Parathyroid adenoma (tissue), 2 donors: ENCODE measurements at regions not wholly inside any gene's neighbourhood (a gene's known extent, or its start where the extent isn't known, plus 50 kb on each side); places are given as distances from the start of the nearest gene placed in this dataset.

ENCODE experiments used
- H2AFZ ChIP-seq: fragments of 300-600 bp; sonication (generic); one replicate; pipeline ENCODE4 v1.7.0; 2017; ENCODE audit warnings: antibody characterized with exemption, mild to moderate bottlenecking
- H3K27ac ChIP-seq: fragments of 300-600 bp; sonication (generic); one replicate; pipeline ENCODE4 v1.7.0; 2017
- H3K27me3 ChIP-seq: fragments of 300-600 bp; sonication (generic); one replicate; pipeline ENCODE4 v1.7.0; 2017; ENCODE audit warnings: low read length; ENCODE audit not compliant: control insufficient read depth, insufficient read depth
- H3K36me3 ChIP-seq: fragments of 300-600 bp; sonication (generic); one replicate; pipeline ENCODE4 v1.7.0; 2017; ENCODE audit warnings: low read length; ENCODE audit not compliant: control insufficient read depth, insufficient read depth
- H3K4me1 ChIP-seq: fragments of 300-600 bp; sonication (generic); one replicate; pipeline ENCODE4 v1.7.0; 2017; ENCODE audit warnings: control low read depth
- H3K4me2 ChIP-seq: fragments of 300-600 bp; sonication (generic); one replicate; pipeline ENCODE4 v1.7.0; 2017; ENCODE audit warnings: low read length
- H3K4me3 ChIP-seq: fragments of 300-600 bp; sonication (generic); one replicate; pipeline ENCODE4 v1.7.0; 2017; ENCODE audit warnings: low read depth, low read length
- H3K79me2 ChIP-seq: fragments of 300-600 bp; sonication (generic); one replicate; pipeline ENCODE4 v1.7.0; 2017; ENCODE audit warnings: control low read depth
- H3K9ac ChIP-seq: fragments of 300-600 bp; sonication (generic); one replicate; pipeline ENCODE4 v1.7.0; 2017; ENCODE audit warnings: mild to moderate bottlenecking
- H3K9me3 ChIP-seq: fragments of 300-600 bp; sonication (generic); one replicate; pipeline ENCODE4 v1.7.0; 2017; ENCODE audit warnings: low read length; ENCODE audit not compliant: control insufficient read depth
- TF ChIP-seq, protein P1 (sequence below): fragments of 300-600 bp; sonication (generic); IDR thresholded peaks from one replicate; pipeline ENCODE4 v1.7.0; 2017; ENCODE audit warnings: antibody characterized with exemption, mild to moderate bottlenecking
- donor health status: primary hyperparathyroidism.

DNA sequence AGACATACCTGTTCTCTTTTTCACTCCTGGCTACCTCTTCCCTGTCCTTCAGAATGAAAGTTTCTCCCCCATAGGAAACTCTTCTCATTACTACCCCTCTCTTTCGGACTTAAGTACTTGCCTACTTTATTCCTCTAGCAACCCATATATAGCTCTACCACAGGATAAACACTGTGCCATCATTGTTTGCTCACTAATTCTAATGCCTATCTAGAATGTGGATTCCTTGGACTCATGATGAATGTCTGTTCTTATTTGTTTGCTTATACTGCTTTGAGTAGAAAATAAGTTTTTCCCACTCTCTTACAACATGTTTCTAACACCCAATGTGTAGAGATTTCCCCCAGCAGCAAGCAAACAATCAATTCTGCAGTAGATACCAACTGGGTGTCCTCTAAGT is 1094.9 kb downstream of the SLC6A15 start:
- H3K4me2 ChIP-seq = no peak overlapping the region
- H3K4me1 ChIP-seq = no peaks in the 10 kb centered on the region
- no peaks in the 10 kb centered on the region for H3K36me3 ChIP-seq

DNA sequence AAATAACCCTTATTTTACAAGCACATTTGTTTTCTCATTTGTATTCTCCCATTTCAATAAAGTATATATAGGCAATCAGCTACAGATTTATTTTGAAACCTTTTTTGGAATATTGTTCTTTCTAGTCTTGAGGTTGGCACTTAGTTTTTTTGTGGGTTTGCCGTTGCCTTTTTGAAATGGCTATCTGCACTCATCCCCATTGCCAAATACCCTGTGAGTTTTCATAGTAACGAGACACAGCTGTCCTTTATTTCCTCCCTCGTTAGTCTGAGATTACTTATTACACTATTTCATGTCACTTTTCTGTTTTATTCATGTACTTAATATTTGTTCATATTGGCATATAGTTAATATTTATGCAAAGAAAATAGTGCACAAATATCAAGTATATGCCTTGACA is 1104.0 kb downstream of the SLC6A15 start:
- Histone ChIP-seq H3K4me1 (no peaks in the 10 kb centered on the region), H2AFZ (no peak overlapping the region), H3K27ac (no peak overlapping the region), H3K36me3 (no peaks in the 10 kb centered on the region), H3K9ac (no peak overlapping the region), H3K4me3 (no peak overlapping the region), H3K9me3 (no peaks in the 10 kb centered on the region), H3K27me3 (no peaks in the 10 kb centered on the region), H3K79me2 (no peaks in the 10 kb centered on the region), H3K4me2 (no peak overlapping the region)
- TF ChIP-seq, protein P1, sequence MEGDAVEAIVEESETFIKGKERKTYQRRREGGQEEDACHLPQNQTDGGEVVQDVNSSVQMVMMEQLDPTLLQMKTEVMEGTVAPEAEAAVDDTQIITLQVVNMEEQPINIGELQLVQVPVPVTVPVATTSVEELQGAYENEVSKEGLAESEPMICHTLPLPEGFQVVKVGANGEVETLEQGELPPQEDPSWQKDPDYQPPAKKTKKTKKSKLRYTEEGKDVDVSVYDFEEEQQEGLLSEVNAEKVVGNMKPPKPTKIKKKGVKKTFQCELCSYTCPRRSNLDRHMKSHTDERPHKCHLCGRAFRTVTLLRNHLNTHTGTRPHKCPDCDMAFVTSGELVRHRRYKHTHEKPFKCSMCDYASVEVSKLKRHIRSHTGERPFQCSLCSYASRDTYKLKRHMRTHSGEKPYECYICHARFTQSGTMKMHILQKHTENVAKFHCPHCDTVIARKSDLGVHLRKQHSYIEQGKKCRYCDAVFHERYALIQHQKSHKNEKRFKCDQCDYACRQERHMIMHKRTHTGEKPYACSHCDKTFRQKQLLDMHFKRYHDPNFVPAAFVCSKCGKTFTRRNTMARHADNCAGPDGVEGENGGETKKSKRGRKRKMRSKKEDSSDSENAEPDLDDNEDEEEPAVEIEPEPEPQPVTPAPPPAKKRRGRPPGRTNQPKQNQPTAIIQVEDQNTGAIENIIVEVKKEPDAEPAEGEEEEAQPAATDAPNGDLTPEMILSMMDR = no peak

More for the DNA sequence above, 1094.9 kb downstream of the SLC6A15 start:
- Histone ChIP-seq H3K9me3 (no peaks in the 10 kb centered on the region), H2AFZ (no peak overlapping the region), H3K4me3 (no peak overlapping the region), H3K27me3 (no peaks in the 10 kb centered on the region), H3K9ac (no peak overlapping the region), H3K79me2 (no peaks in the 10 kb centered on the region), H3K27ac (no peak overlapping the region)
- TF ChIP-seq, protein P1 = no peak

DNA sequence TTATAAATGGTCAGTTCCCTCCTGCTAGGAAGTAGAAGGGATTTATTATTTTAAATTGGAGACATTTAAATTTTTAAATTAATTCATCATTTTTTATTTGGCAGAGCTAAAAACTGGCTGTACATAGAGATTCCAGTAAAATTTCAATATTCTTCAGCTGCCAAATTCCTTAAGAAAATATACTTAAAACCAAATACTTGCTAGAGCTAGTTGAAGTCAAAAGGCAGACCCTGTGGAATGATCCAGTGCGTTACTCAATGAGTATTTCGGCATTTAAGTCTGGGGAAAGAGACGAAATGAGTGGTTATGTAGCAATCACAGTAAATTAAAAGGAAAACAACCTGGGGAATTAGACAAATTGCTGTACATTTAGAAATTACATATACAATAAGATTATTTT is 1104.7 kb downstream of the SLC6A15 start:
- Histone ChIP-seq H3K4me3 (no peak overlapping the region), H3K36me3 (no peaks in the 10 kb centered on the region), H3K79me2 (no peaks in the 10 kb centered on the region), H3K27ac (no peak overlapping the region), H3K27me3 (no peaks in the 10 kb centered on the region), H2AFZ (no peak overlapping the region), H3K9me3 (no peaks in the 10 kb centered on the region), H3K4me1 (no peaks in the 10 kb centered on the region), H3K4me2 (no peak overlapping the region), H3K9ac (no peak overlapping the region)
- TF ChIP-seq, protein P1 = no peak

DNA sequence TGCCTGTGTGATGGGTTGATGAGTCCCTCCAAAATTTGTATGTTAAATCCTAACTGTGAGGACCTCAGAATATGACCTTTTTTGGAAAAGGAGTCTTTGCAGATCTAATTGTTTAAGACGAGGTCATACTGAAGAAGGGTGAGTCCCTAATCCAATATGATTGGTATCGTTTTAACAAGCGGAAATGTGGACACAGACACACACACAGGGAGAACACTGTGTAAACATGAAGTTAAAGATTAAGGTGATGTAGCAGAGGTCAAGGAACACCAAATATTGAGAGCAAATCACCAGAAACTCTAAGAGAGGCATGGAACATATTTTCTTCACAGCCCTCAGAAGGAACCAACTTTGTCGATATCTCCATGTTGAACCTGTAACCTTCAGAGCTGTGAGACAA is 1106.7 kb downstream of the SLC6A15 start:
- Histone ChIP-seq H3K4me2 (no peak overlapping the region), H3K4me1 (no peaks in the 10 kb centered on the region), H3K27ac (no peak overlapping the region), H3K9ac (no peak overlapping the region), H3K79me2 (no peaks in the 10 kb centered on the region), H3K4me3 (no peak overlapping the region), H2AFZ (no peak overlapping the region), H3K36me3 (no peaks in the 10 kb centered on the region), H3K9me3 (no peaks in the 10 kb centered on the region), H3K27me3 (no peaks in the 10 kb centered on the region)
- TF ChIP-seq, protein P1 = no peak

DNA sequence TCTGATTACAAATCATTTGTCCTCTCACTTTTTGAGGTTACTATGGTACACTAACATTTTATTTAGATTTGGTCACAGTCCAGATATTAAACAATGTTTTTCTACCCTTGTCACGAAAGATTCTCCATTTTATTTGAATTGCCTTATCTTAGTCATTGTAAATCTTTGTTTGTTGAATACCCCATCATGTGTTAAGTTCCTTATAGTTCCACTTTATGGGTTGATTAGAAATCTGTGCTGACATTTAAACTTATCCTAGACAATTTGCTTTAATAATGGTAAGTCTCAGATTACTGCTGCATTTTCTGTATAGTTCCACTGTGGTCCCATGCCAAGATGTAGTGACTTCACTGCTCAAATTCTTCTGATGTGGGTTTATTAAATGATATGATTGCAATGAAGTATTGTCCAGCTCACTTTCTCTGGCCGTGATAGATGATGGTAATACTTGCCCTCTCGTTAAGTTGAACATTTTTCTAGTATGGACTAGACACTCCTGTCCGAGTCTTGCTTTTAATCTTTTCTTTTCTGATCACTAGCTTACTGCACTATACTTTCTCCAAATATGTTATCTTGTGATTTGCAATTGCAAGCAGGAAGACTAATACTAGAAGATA is 1107.3 kb downstream of the SLC6A15 start:
- Histone ChIP-seq H3K4me3 (no peak overlapping the region), H2AFZ (no peak overlapping the region), H3K4me2 (no peak overlapping the region), H3K27me3 (no peaks in the 10 kb centered on the region), H3K36me3 (no peaks in the 10 kb centered on the region), H3K9ac (no peak overlapping the region), H3K9me3 (no peaks in the 10 kb centered on the region), H3K4me1 (no peaks in the 10 kb centered on the region), H3K79me2 (no peaks in the 10 kb centered on the region), H3K27ac (no peak overlapping the region)
- TF ChIP-seq, protein P1 = no peak
